ENCODE measurements at regions not wholly inside any gene's neighbourhood (a gene's known extent, or its start where the extent isn't known, plus 50 kb on each side); places are given as distances from the start of the nearest gene placed in this dataset.
"Not testable (repeated sequence)": the region's sequence is repeated elsewhere in the genome, so short reads cannot be mapped to it uniquely, and the experiment has no call there.

GRCh38 chr4:171430495-171430894, 382.7 kb upstream of the GALNTL6 start:
- H3K27me3 Mint-ChIP-seq = no peaks in the 10 kb centered on the region
- H3K9me3 Mint-ChIP-seq = peaks cover 6% of the 10 kb centered on the region
- no peak for DNase-seq
- no peaks in the 10 kb centered on the region for H3K36me3 Mint-ChIP-seq
- H3K4me1 Mint-ChIP-seq = no peaks in the 10 kb centered on the region
- no peak overlapping the region for H3K27ac Mint-ChIP-seq
- no peak overlapping the region for H3K4me3 Mint-ChIP-seq

DNA sequence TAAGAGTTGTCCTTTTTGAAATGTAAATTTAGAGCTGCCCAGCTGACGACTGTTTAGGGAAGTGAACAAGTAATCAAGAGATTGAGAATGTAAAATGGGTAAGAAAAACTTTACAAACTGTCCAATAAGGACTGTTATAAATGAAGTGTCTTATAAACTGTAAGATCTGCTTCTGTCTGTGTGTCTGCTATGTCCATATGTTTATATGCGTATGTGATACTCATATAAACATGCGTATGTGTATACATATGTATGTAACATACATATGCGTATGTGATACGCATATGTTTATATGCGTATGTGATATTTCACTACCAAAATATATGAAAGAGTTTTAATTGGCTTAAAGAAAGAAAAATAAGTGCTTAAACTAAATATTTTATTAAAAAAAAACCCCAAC, 416.0 kb upstream of the GALNTL6 start:
- Mint-ChIP-seq H3K27ac (no peak overlapping the region), H3K4me1 (no peaks in the 10 kb centered on the region), H3K27me3 (no peaks in the 10 kb centered on the region), H3K4me3 (no peak overlapping the region), H3K9me3 (no peaks in the 10 kb centered on the region), H3K36me3 (no peaks in the 10 kb centered on the region)
- DNase-seq = no peak

DNA sequence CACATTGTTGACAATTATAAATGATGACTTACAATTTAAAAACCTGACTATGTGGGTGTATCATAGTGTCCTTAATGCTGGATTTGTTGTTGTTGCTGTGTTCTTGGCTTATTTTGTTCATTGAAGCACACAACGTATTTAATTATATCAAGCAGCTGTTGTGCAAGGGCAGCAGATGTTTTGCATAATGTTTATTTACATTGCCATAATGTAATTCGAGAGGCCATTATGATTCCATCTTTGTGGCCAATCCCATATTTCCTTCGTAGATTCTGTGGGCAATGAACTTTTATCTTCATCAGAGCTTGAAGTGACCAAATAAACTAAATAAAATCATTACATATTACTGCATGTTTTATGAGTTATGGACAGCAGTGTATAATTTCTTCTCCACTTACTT, 422.6 kb upstream of the GALNTL6 start:
- no peaks in the 10 kb centered on the region for H3K36me3 Mint-ChIP-seq
- no peak overlapping the region for H3K4me3 Mint-ChIP-seq
- DNase-seq = no peak
- no peaks in the 10 kb centered on the region for H3K4me1 Mint-ChIP-seq
- H3K27me3 Mint-ChIP-seq = no peaks in the 10 kb centered on the region
- H3K9me3 Mint-ChIP-seq = peaks cover 7% of the 10 kb centered on the region
- no peak overlapping the region for H3K27ac Mint-ChIP-seq

DNA sequence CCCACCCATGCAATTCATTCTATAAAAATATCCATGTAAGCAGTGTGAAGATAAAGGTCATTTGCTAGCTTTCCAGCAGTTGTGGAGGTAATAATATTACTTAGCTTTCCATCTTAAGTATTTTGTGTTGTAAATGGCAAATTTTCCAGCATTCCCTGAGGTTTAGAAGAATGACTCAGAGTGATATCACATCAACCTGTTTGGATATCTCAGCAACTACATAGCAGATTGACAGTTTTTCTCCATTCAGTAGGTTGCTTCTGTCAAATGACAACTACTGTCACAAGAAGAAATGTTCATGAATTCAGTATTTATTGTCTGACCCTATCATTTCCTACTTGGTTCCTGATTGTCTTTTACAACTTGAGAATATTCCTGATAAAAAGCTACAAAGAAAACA, 434.9 kb upstream of the GALNTL6 start:
- H3K9me3 Mint-ChIP-seq = peaks cover 3% of the 10 kb centered on the region
- H3K27me3 Mint-ChIP-seq = no peaks in the 10 kb centered on the region
- DNase-seq = no peak
- no peaks in the 10 kb centered on the region for H3K36me3 Mint-ChIP-seq
- H3K4me3 Mint-ChIP-seq = no peak overlapping the region
- no peaks in the 10 kb centered on the region for H3K4me1 Mint-ChIP-seq
- no peak overlapping the region for H3K27ac Mint-ChIP-seq

- H3K36me3 Mint-ChIP-seq = no peaks in the 10 kb centered on the region
- H3K9me3 Mint-ChIP-seq = peaks cover 3% of the 10 kb centered on the region
- no peak overlapping the region for H3K27ac Mint-ChIP-seq
- DNase-seq = no peak
- H3K27me3 Mint-ChIP-seq = no peaks in the 10 kb centered on the region
- no peak overlapping the region for H3K4me3 Mint-ChIP-seq
- no peaks in the 10 kb centered on the region for H3K4me1 Mint-ChIP-seq
Observed at GRCh38 chr4:171376724-171377123, 436.5 kb upstream of the GALNTL6 start.

DNA sequence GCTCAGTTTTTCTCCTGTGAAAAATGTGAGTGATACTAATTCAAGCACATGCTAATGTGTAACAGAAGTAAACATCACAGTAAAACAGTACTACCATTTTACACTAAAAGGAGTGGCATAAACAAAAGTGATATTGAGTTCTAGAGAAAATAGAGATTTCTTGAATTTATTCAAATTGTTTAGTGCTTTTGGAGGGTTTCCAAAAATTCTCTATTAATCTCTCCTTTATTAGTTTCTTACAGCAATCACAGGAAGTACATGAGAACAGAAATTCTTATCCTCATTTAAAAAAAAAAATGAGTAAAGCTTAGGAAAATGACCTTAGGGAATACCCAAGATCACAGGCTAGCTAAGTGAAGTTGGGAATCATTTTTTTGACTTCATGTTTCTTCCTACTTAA, 459.7 kb upstream of the GALNTL6 start:
- Mint-ChIP-seq H3K4me1 (no peaks in the 10 kb centered on the region), H3K36me3 (no peaks in the 10 kb centered on the region), H3K9me3 (peaks cover 9% of the 10 kb centered on the region), H3K27ac (no peak overlapping the region), H3K4me3 (no peak overlapping the region), H3K27me3 (no peaks in the 10 kb centered on the region)
- DNase-seq = no peak

- Mint-ChIP-seq H3K27ac (no peak overlapping the region), H3K4me1 (no peaks in the 10 kb centered on the region), H3K36me3 (no peaks in the 10 kb centered on the region), H3K27me3 (no peaks in the 10 kb centered on the region), H3K9me3 (no peaks in the 10 kb centered on the region), H3K4me3 (no peak overlapping the region)
- no peak for DNase-seq
Observed at GRCh38 chr4:171348090-171348489, 465.1 kb upstream of the GALNTL6 start.

DNA sequence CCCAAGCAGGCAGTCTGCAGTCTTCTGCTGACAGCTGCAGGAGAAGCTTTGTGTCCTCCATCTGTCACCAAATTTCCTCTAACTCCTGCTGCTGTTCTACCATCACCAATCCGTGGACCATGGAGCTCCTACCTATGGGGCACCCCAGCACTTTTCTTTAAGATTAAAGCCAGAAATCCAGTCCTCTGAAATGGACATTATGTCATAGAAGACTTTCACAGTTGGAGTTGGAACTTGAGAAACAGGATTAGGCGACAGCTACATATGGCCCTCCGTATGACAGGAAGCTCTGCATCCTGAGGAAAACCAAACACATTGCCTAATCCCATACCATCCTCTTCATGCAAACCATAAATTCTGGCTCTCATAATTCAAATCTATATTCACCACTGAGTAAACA, 470.6 kb upstream of the GALNTL6 start:
- no peaks in the 10 kb centered on the region for H3K36me3 Mint-ChIP-seq
- no peak for DNase-seq

DNA sequence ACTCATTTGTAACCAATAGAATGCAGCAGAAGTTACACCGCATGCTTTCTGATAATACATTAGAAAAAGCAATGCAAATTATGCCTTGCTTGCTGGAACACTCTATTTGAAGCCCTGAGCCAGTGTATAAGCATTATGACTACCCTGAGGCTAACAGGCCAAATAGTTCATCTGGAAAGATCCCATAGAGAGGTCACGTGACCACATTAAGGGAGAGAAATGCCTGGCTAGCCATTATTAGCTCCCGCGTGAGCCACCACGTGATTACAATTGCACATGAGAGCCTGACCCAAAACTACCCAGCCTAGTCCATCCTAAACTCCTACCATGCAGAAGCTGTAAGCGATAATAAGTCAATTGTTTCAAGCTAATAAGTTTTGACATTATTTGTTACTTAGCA, 472.9 kb upstream of the GALNTL6 start:
- DNase-seq = no peak
- H3K27me3 Mint-ChIP-seq = no peaks in the 10 kb centered on the region
- H3K36me3 Mint-ChIP-seq = no peaks in the 10 kb centered on the region
- H3K4me3 Mint-ChIP-seq = no peak overlapping the region
- no peak overlapping the region for H3K27ac Mint-ChIP-seq
- H3K4me1 Mint-ChIP-seq = no peaks in the 10 kb centered on the region
- H3K9me3 Mint-ChIP-seq = peaks cover 4% of the 10 kb centered on the region

More for the DNA sequence above, 470.6 kb upstream of the GALNTL6 start:
- no peaks in the 10 kb centered on the region for H3K27me3 Mint-ChIP-seq
- H3K4me3 Mint-ChIP-seq = no peak overlapping the region
- peaks cover 2% of the 10 kb centered on the region for H3K9me3 Mint-ChIP-seq
- no peak overlapping the region for H3K27ac Mint-ChIP-seq
- no peaks in the 10 kb centered on the region for H3K4me1 Mint-ChIP-seq

DNA sequence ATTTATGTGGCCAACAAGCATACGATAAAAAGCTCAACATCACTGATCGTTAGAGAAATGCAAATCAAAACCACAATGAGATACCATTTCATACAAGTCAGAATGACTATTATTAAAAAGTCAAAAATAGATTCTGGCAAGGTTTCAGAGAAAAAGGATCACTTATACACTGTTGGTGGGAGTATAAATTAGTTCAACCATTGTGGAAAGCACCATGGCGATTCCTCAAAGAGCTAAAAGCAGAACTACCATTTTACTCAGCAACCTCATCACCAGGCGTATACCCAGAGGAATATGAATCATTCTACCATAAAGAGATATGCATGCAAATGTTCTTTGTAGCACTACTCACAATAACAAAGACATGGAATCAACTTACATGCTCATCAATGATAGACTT, 478.7 kb upstream of the GALNTL6 start:
- no peak for DNase-seq
- no peak overlapping the region for H3K27ac Mint-ChIP-seq
- H3K36me3 Mint-ChIP-seq = no peaks in the 10 kb centered on the region
- no peaks in the 10 kb centered on the region for H3K4me1 Mint-ChIP-seq
- no peaks in the 10 kb centered on the region for H3K27me3 Mint-ChIP-seq
- H3K4me3 Mint-ChIP-seq = no peak overlapping the region
- H3K9me3 Mint-ChIP-seq = peaks cover 4% of the 10 kb centered on the region

DNA sequence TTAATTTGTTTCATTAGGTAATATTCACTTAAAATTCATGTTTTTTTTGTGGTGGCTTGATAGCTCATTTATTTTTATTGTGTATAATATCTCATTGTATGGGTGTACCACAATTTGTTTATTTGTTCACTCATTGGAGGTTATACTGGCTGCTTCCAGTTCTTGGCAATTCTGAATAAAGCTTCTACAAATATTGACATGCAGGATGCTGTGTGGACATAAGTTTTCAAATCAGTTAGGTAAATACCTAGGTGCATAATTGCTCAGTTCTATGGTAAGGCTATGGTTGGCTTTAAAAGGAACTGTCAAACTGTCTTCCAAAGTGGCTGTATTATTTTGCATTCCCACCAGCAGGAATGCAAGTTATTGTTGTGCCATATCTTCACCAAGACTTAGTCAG, 504.5 kb upstream of the GALNTL6 start:
- peaks cover 9% of the 10 kb centered on the region for H3K9me3 Mint-ChIP-seq
- no peak overlapping the region for H3K27ac Mint-ChIP-seq
- H3K4me1 Mint-ChIP-seq = no peaks in the 10 kb centered on the region
- H3K27me3 Mint-ChIP-seq = no peaks in the 10 kb centered on the region
- H3K36me3 Mint-ChIP-seq = no peaks in the 10 kb centered on the region
- no peak overlapping the region for H3K4me3 Mint-ChIP-seq
- no peak for DNase-seq

DNA sequence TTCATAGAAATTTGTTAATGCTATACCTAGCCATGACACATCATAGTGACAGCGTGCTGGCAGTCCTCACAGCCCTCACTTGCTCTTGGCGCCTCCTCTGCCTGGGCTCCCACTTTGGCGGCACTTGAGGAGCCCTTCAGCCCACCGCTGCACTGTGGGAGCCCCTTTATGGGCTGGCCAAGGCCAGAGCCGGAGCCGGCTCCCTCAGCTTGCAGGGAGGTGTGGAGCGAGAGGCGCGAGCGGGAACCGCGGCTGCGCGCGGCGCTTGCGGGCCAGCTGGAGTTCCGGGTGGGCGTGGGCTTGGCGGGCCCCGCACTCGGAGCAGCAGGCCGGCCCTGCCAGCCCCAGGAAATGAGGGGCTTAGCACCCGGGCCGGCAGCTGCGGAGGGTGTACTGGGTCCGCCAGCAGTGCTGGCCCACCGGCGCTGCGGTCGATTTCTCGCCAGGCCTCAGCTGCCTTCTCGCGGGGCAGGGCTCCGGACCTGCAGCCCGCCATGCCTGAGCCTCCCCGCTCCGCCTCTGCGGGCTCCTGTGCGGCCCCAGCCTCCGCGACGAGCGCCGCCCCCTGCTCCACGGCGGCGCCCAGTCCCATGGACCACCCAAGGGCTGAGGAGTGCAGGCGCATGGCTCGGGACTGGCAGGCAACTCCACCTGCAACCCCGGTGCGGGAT, 515.0 kb upstream of the GALNTL6 start:
- not testable (repeated sequence) for H3K36me3 Mint-ChIP-seq, H3K27ac Mint-ChIP-seq, H3K4me1 Mint-ChIP-seq, H3K4me3 Mint-ChIP-seq, DNase-seq, H3K27me3 Mint-ChIP-seq
- peaks cover 17% of the 10 kb centered on the region for H3K9me3 Mint-ChIP-seq

GRCh38 chr4:171288816-171289432, 524.3 kb upstream of the GALNTL6 start:
- Mint-ChIP-seq H3K27ac (no peak overlapping the region), H3K4me3 (no peak overlapping the region), H3K4me1 (no peaks in the 10 kb centered on the region), H3K27me3 (no peaks in the 10 kb centered on the region), H3K36me3 (no peaks in the 10 kb centered on the region), H3K9me3 (peaks cover 2% of the 10 kb centered on the region)
- DNase-seq = no peak

DNA sequence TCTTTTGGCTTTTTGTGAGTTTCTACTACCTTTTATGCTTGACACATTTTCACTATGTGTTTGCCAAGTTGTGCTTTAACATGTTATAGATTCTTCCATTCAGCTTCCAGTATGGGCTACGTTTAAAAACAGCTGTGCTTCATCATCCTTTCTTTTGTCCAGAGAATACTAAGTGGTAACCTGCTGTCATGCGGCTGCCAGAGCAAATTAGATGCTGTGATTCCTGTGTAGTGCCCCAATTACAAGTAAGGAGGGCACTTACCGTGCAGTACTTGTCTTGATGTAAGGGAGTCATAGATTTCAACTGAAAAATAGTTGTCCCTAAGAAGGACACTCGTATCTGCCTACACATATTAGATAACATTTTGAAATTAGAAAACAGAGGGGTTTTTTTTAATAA, 531.8 kb upstream of the GALNTL6 start:
- H3K4me3 Mint-ChIP-seq = no peak overlapping the region

DNA sequence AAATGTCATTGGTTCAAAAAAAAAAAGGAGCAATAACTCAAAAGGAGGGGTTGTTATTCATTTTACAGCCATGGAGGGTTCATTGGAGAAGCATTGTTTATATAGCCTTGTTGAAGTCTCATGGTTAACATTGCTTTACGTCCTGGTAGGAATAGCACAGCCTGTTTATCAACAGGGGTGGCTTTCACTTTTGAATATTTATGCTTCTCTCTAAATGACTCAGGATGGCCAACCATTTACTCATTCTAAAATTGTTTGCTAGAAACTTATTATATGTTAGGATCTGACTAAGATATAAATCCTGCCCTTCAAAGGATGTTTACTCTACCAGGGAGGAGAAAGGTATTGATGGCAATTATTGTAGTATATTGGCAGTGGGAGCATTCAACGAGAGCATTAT, 534.1 kb upstream of the GALNTL6 start:
- Mint-ChIP-seq H3K36me3 (no peaks in the 10 kb centered on the region), H3K27ac (no peak overlapping the region), H3K4me1 (no peaks in the 10 kb centered on the region), H3K4me3 (no peak overlapping the region), H3K9me3 (no peaks in the 10 kb centered on the region), H3K27me3 (no peaks in the 10 kb centered on the region)
- DNase-seq = no peak

More for the DNA sequence above, 531.8 kb upstream of the GALNTL6 start:
- DNase-seq = no peak
- Mint-ChIP-seq H3K4me1 (no peaks in the 10 kb centered on the region), H3K27ac (no peak overlapping the region), H3K27me3 (no peaks in the 10 kb centered on the region), H3K36me3 (no peaks in the 10 kb centered on the region), H3K9me3 (peaks cover 2% of the 10 kb centered on the region)

GRCh38 chr4:171266671-171267070, 546.5 kb upstream of the GALNTL6 start:
- no peak for DNase-seq
- no peaks in the 10 kb centered on the region for H3K36me3 Mint-ChIP-seq
- no peaks in the 10 kb centered on the region for H3K27me3 Mint-ChIP-seq
- no peak overlapping the region for H3K27ac Mint-ChIP-seq
- H3K4me3 Mint-ChIP-seq = no peak overlapping the region
- H3K9me3 Mint-ChIP-seq = peaks cover 1% of the 10 kb centered on the region
- no peaks in the 10 kb centered on the region for H3K4me1 Mint-ChIP-seq
